Stimulated activated CD8-positive, alpha-beta memory T cell treated with anti-CD3 and anti-CD28 coated beads, Interleukin-4, amount 100 ng/mL, for 1 hour (primary cell): ENCODE measurements at regions not wholly inside any gene's neighbourhood (a gene's known extent, or its start where the extent isn't known, plus 50 kb on each side); places are given as distances from the start of the nearest gene placed in this dataset.

Experiments
- DNase-seq, 2 donors: peaks; one replicate each; pipeline ENCODE4 v3.0.0-alpha.2; 2020; ENCODE audit warnings: low read depth in 2 of 2, low spot score in 1 of 2

GRCh38 chr21:28378026-28378425 lies 614.7 kb downstream of the LTN1 start:
- DNase-seq = no peak

GRCh38 chr21:28375708-28376385 lies 616.8 kb downstream of the LTN1 start:
- DNase-seq = no peak

- no peak for DNase-seq
Observed at GRCh38 chr21:28374881-28375280, 617.8 kb downstream of the LTN1 start.

GRCh38 chr21:28371713-28372112 lies 621.0 kb downstream of the LTN1 start:
- no peak for DNase-seq

GRCh38 chr21:28359300-28359699 lies 633.4 kb downstream of the LTN1 start:
- DNase-seq = no peak

GRCh38 chr21:28358702-28359101 lies 634.0 kb downstream of the LTN1 start:
- no peak for DNase-seq

GRCh38 chr21:28358170-28358569 lies 634.5 kb downstream of the LTN1 start:
- DNase-seq = no peak

GRCh38 chr21:28357743-28358142 lies 634.9 kb downstream of the LTN1 start:
- no peak for DNase-seq

- DNase-seq = no peak
Observed at GRCh38 chr21:28356422-28356821, 636.3 kb downstream of the LTN1 start.

GRCh38 chr21:28345934-28346333 lies 646.7 kb downstream of the LTN1 start:
- DNase-seq = no peak

- DNase-seq = no peak
Observed at GRCh38 chr21:28344985-28345384, 647.7 kb downstream of the LTN1 start.

GRCh38 chr21:28342212-28342810 lies 650.4 kb downstream of the LTN1 start:
- no peak for DNase-seq

GRCh38 chr21:28339403-28339802 lies 653.3 kb downstream of the LTN1 start:
- no peak for DNase-seq

- no peak for DNase-seq
Observed at GRCh38 chr21:28338701-28339305, 653.9 kb downstream of the LTN1 start.

GRCh38 chr21:28337315-28337714 lies 655.4 kb downstream of the LTN1 start:
- no peak for DNase-seq

- no peak for DNase-seq
Observed at GRCh38 chr21:28336314-28336713, 656.4 kb downstream of the LTN1 start.

GRCh38 chr21:28334407-28334806 lies 658.3 kb downstream of the LTN1 start:
- DNase-seq = no peak

- no peak for DNase-seq
Observed at GRCh38 chr21:28333578-28334075, 659.0 kb downstream of the LTN1 start.

GRCh38 chr21:28332796-28333195 lies 659.9 kb downstream of the LTN1 start:
- DNase-seq = no peak

- DNase-seq = no peak
Observed at GRCh38 chr21:28325618-28326017, 667.1 kb downstream of the LTN1 start.

- DNase-seq = no peak
Observed at GRCh38 chr21:28324690-28325089, 668.0 kb downstream of the LTN1 start.

- DNase-seq = no peak
Observed at GRCh38 chr21:28317177-28317950, 675.3 kb downstream of the LTN1 start.
